GM10266 (cell line): ENCODE measurements at regions not wholly inside any gene's neighbourhood (a gene's known extent, or its start where the extent isn't known, plus 50 kb on each side); places are given as distances from the start of the nearest gene placed in this dataset.

Experiments used
- DNase-seq: peaks from one replicate; pipeline ENCODE4 v3.0.0; 2012; ENCODE audit errors: extremely low spot score
- CTCF ChIP-seq: IDR thresholded peaks from 2 replicates; pipeline ENCODE4 v1.5.1; 2012; ENCODE audit warnings: mild to moderate bottlenecking, low read depth; ENCODE audit not compliant: control insufficient read depth, insufficient read depth; ENCODE audit errors: missing control alignments

- TF ChIP-seq CTCF, result no peak
- no peak for DNase-seq
Measured at GRCh38 chr4:110850461-110851442, 227.9 kb upstream of the PITX2 start.

GRCh38 chr4:110851989-110852388, 229.1 kb upstream of the PITX2 start:
- no peak for DNase-seq
- no peak for TF ChIP-seq CTCF

GRCh38 chr4:110852793-110853192, 229.9 kb upstream of the PITX2 start:
- no peak for TF ChIP-seq CTCF
- no peak for DNase-seq

GRCh38 chr4:110853242-110853641, 230.4 kb upstream of the PITX2 start:
- no peak for TF ChIP-seq CTCF
- no peak for DNase-seq

- no peak for DNase-seq
- no peak for TF ChIP-seq CTCF
Measured at GRCh38 chr4:110854021-110854678, 231.3 kb upstream of the PITX2 start.

GRCh38 chr4:110860125-110860524, 237.2 kb upstream of the PITX2 start:
- no peak for TF ChIP-seq CTCF
- no peak for DNase-seq

- no peak for TF ChIP-seq CTCF
- no peak for DNase-seq
Measured at GRCh38 chr4:110860901-110861300, 238.0 kb upstream of the PITX2 start.
